GM12874 (cell line): ENCODE measurements at regions not wholly inside any gene's neighbourhood (a gene's known extent, or its start where the extent isn't known, plus 50 kb on each side); places are given as distances from the start of the nearest gene placed in this dataset.

Experiments used
- TF ChIP-seq, protein P1 (sequence below): IDR thresholded peaks from 2 replicates; pipeline ENCODE4 v1.5.1; 2011; ENCODE audit warnings: low read depth, mild to moderate bottlenecking, control low read depth, low read length, moderate library complexity; ENCODE audit not compliant: insufficient read depth

DNA sequence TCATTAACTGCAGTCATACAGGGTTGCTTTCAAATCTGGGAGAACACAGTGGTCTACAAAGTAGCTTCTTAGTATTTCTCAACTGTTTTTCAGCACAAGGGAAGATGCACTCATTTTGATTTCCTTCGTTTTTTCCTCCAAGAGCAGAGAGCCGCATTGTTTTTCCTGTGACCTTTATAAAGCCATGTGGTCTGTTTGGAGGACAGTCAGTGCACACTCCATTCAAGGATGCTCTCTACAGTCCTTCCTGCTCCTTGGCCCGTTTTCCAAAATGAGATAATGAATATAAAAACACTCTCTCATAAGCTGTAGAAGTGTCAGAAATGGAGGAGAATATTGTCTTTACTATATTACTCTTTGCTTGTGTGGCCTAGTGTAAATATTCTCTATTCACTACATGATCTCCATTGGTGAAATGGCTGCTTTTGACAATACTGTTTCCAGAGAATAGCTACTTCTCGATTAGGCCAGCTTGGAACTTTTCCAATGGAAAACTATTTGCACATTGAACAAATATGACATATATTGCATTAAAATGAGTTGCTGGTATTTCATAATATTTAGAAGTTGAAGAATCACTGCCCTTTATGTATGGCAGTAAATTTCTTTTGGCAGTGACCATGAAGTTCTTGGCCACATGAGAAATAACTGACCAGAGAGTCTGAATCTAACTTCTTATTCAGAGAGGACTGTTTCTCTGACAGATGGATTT lies 393.1 kb upstream of the RGS6 start:
- TF ChIP-seq, protein P1, sequence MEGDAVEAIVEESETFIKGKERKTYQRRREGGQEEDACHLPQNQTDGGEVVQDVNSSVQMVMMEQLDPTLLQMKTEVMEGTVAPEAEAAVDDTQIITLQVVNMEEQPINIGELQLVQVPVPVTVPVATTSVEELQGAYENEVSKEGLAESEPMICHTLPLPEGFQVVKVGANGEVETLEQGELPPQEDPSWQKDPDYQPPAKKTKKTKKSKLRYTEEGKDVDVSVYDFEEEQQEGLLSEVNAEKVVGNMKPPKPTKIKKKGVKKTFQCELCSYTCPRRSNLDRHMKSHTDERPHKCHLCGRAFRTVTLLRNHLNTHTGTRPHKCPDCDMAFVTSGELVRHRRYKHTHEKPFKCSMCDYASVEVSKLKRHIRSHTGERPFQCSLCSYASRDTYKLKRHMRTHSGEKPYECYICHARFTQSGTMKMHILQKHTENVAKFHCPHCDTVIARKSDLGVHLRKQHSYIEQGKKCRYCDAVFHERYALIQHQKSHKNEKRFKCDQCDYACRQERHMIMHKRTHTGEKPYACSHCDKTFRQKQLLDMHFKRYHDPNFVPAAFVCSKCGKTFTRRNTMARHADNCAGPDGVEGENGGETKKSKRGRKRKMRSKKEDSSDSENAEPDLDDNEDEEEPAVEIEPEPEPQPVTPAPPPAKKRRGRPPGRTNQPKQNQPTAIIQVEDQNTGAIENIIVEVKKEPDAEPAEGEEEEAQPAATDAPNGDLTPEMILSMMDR = no peak

DNA sequence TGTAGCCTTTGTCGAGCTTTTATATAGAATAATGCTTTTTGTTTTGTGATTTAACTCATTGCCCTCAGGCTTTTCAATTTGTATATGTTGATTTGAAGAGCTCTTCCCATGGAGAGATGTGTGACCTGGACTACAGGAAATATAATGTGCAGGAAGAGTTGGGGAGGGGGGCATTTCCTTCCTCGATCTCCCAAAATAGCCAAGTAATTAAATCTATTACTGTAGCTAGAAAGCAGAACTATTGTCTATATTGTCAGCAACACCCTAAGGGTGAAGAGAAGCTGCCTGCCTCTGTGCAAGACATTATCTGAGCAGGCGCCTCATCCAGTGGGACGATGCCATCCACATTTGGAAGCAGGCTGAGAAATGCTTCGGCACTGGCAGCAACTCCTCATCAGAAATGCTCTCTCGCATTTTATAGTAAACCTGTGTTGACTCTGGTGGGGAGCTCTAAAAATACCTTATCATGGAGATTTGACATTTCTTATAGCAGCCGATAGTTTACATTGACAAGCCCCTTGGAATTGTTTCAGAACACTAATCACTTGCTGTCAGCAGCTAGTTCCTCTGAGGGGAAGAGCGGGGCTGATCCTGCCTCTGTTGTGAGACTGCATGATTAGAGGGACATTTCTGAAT lies 392.5 kb upstream of the RGS6 start:
- TF ChIP-seq, protein P1 = no peak

DNA sequence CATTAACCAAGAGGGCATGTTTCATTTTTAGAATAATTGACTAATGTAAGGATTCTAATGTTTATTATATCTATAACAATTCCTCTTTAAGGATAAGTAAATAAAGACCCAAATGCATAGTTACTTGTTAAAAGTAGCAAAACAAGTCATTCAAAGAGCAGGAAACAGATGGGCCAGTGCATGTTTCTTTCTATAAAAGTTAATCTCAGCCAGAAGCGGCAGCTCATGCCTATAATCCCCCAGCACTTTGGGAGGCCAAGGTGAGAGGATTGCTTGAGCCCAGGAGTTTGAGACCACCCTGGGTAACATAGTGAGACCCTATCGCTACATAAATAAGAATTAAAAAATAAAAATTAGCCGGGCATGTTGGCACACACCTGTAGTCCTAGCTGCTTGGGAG lies 391.0 kb upstream of the RGS6 start:
- TF ChIP-seq, protein P1 = no peak

DNA sequence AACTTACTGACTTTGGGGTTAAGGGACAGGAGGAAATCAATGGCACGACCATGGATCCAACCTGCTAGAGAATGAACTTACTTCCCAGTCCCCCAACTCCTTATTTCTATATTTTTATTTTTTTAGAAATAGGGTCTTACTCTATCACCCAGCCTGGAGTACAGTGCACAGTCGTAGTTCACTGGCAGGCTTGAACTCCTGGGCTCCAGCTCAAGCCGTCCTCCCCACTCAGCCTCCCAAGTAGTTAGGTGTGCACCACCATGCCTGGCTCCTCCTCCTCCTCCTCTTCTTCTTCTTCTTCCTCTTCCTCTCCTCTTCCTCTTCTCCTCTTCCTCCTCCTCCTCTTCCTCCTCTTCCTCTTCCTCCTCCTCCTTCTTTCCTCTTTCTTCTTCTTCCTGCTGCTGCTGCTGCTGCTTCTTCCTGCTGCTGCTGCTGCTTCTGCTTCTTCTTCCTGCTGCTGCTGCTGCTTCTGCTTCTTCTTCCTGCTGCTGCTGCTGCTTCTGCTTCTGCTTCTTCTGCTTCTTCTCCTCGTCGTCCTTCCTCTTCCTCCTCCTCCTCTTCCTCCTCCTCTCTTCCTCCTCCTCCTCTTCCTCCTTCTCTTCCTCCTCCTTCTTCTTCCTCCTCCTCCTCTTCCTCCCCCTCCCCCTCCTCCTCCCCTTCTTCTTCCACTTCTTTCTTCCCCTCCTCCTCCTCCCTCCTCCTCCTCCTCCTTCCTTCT lies 390.1 kb upstream of the RGS6 start:
- TF ChIP-seq, protein P1 = no peak

DNA sequence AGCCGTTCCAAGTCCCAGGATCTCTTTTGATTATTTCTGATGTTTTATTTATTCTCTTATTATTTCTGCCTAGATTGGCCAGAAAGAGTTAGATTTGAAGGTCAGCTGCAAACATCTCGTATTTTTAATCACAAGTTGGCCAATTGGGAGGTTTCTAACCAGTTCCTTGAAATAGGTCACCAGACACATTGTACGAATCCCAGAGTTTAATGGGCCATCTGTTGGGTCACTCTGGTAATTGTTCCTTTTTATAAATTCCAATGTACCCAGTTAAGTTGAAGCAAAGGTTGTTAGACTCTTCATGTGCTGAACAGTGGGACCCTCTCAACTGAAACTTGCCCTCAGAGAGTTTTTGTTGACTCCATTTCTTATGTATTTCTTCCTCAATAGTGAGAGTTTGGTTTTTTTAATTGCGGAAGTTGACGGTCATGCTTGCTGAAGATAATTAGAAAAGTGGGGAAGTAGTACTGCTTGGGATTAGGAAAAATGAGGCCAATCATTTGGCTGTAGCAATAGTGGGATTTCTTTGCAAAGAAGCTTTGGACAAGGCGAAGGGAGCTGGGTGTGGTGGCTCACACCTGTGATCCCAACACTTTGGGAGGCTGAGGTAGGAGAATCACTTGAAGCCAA lies 382.7 kb upstream of the RGS6 start:
- TF ChIP-seq, protein P1 = no peak

DNA sequence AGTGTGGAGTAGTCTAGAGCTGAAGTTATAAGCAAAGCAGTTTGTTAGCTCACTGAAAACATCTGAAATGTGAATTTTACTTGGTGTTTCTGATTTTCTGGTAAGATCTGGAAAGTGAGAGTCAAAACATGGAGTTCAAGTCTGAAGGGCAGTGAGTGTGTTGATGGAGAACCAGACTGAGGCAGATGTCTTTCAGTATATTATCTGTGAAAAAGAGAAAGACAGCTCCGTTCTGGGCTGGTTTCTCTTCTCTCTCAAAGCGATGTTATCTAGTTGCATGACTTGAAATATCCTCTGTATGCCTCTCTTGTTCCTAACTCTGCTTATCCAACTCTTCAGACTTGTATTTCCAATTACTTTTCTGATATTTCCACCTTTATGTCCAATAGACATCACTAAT lies 381.9 kb upstream of the RGS6 start:
- TF ChIP-seq, protein P1 = no peak
